Tibial nerve (tissue), 4 donors: ENCODE measurements at regions not wholly inside any gene's neighbourhood (a gene's known extent, or its start where the extent isn't known, plus 50 kb on each side); places are given as distances from the start of the nearest gene placed in this dataset.

ENCODE experiments used
- DNase-seq, 2 donors: peaks; one replicate each; pipeline ENCODE4 v3.0.0-alpha.2; 2019; ENCODE audit warnings: low spot score in 2 of 2
- H3K27ac ChIP-seq, 4 donors: fragments of 200-600 bp; sonication (generic) in 3 of 4; one replicate each; pipeline ENCODE4 v1.5.1; 2017 to 2019; ENCODE audit warnings: mild to moderate bottlenecking in 1 of 4
- H3K27me3 ChIP-seq, 2 donors: fragments of 200-600 bp; sonication (generic) in 1 of 2; one replicate each; pipeline versions ENCODE4 v1.5.1 to v1.6.0; 2017 to 2019
- H3K36me3 ChIP-seq, 3 donors: fragments of 200-600 bp; sonication (generic); one replicate each; pipeline ENCODE4 v1.5.1; 2018 to 2019
- H3K4me1 ChIP-seq, 4 donors: fragments of 200-600 bp; sonication (generic) in 3 of 4; one replicate each; pipeline ENCODE4 v1.5.1; 2017 to 2019
- H3K4me3 ChIP-seq, 4 donors: fragments of 200-600 bp; sonication (generic) in 3 of 4; one replicate each; pipeline ENCODE4 v1.5.1; 2017 to 2019; ENCODE audit warnings: mild to moderate bottlenecking in 1 of 4, moderate library complexity in 1 of 4
- H3K9me3 ChIP-seq, 4 donors: fragments of 200-600 bp; sonication (generic) in 3 of 4; one replicate each; pipeline ENCODE4 v1.5.1; 2017 to 2019
- CTCF ChIP-seq, 5 experiments: fragments of 200-600 bp in 3 of 5; fragments of 450-650 bp in 2 of 5; sonication (generic) in 3 of 5; IDR thresholded peaks; one replicate each; pipeline ENCODE4 v1.5.1; 2016 to 2019; ENCODE audit warnings: antibody characterized with exemption in 5 of 5, mild to moderate bottlenecking in 3 of 5, moderate library complexity in 2 of 5
- EP300 ChIP-seq, 2 donors: sonication (generic); formaldehyde crosslinking; IDR thresholded peaks; one replicate each; pipeline ENCODE4 v1.6.1; 2017; ENCODE audit warnings: antibody characterized with exemption in 2 of 2, mild to moderate bottlenecking in 1 of 2
- POLR2A ChIP-seq, 2 donors: fragments of 450-650 bp; IDR thresholded peaks; one replicate each; pipeline ENCODE4 v1.6.1; 2017; ENCODE audit warnings: antibody characterized with exemption in 2 of 2, mild to moderate bottlenecking in 2 of 2, moderate library complexity in 2 of 2
- WGBS, 2 donors: methylation state at CpG; one replicate each; pipeline ENCODE4 v1.1.5; 2018; 5-methylcytosine and 5-hydroxymethylcytosine counted together

GRCh38 chr16:52103791-52104190 is 443.2 kb downstream of the TOX3 start:
- TF ChIP-seq EP300 (IDR thresholded peaks at IDR 0.05) = no peak
- TF ChIP-seq CTCF (IDR thresholded peaks at IDR 0.05) = no peak
- no peak for TF ChIP-seq POLR2A (IDR thresholded peaks at IDR 0.05)
- H3K4me1 ChIP-seq = no peaks in the 10 kb centered on the region
- 81 to 84% methylated on average over 1 of the region's 1 CpG for WGBS, 2 donors
- H3K36me3 ChIP-seq = no peaks in the 10 kb centered on the region
- no peak overlapping the region for H3K4me3 ChIP-seq
- no peak overlapping the region for H3K27ac ChIP-seq
- DNase-seq = no peak
- no peaks in the 10 kb centered on the region for H3K9me3 ChIP-seq
- no peaks in the 10 kb centered on the region for H3K27me3 ChIP-seq

GRCh38 chr16:52101246-52101645 is 445.7 kb downstream of the TOX3 start:
- no peaks in the 10 kb centered on the region for H3K36me3 ChIP-seq
- 51% methylated on average over 3 of the region's 3 CpGs for WGBS, 2 donors
- no peaks in the 10 kb centered on the region for H3K9me3 ChIP-seq
- H3K4me1 ChIP-seq = no peaks in the 10 kb centered on the region
- no peak overlapping the region for H3K4me3 ChIP-seq
- no peaks in the 10 kb centered on the region for H3K27me3 ChIP-seq
- TF ChIP-seq CTCF (IDR thresholded peaks at IDR 0.05) (no peak), POLR2A (IDR thresholded peaks at IDR 0.05) (no peak), EP300 (IDR thresholded peaks at IDR 0.05) (no peak)
- no peak overlapping the region for H3K27ac ChIP-seq
- no peak for DNase-seq

GRCh38 chr16:52099382-52099781 is 447.6 kb downstream of the TOX3 start:
- H3K9me3 ChIP-seq = no peaks in the 10 kb centered on the region
- no peak for DNase-seq
- no peaks in the 10 kb centered on the region for H3K27me3 ChIP-seq
- no peak overlapping the region for H3K4me3 ChIP-seq
- 58 to 61% methylated on average over 2 of the region's 2 CpGs for WGBS, 2 donors
- H3K4me1 ChIP-seq = no peaks in the 10 kb centered on the region
- no peak overlapping the region for H3K27ac ChIP-seq
- no peaks in the 10 kb centered on the region for H3K36me3 ChIP-seq
- TF ChIP-seq POLR2A (IDR thresholded peaks at IDR 0.05) (no peak), EP300 (IDR thresholded peaks at IDR 0.05) (no peak), CTCF (IDR thresholded peaks at IDR 0.05) (no peak)

GRCh38 chr16:52095471-52095870 is 451.5 kb downstream of the TOX3 start:
- Histone ChIP-seq H3K27me3 (no peaks in the 10 kb centered on the region), H3K27ac (no peak overlapping the region), H3K4me3 (no peak overlapping the region), H3K4me1 (no peaks in the 10 kb centered on the region), H3K36me3 (no peaks in the 10 kb centered on the region), H3K9me3 (no peaks in the 10 kb centered on the region)
- no peak for DNase-seq
- TF ChIP-seq POLR2A (IDR thresholded peaks at IDR 0.05) = no peak
- TF ChIP-seq EP300 (IDR thresholded peaks at IDR 0.05) = no peak
- TF ChIP-seq CTCF (IDR thresholded peaks at IDR 0.05) = no peak
- 76 to 81% methylated on average over 3 of the region's 3 CpGs for WGBS, 2 donors

GRCh38 chr16:52092126-52092525 is 454.8 kb downstream of the TOX3 start:
- Histone ChIP-seq H3K4me3 (no peak overlapping the region), H3K27me3 (no peaks in the 10 kb centered on the region), H3K4me1 (no peaks in the 10 kb centered on the region), H3K27ac (no peak overlapping the region), H3K36me3 (no peaks in the 10 kb centered on the region), H3K9me3 (no peaks in the 10 kb centered on the region)
- DNase-seq = no peak
- WGBS, 2 donors = 92% methylated on average over 3 of the region's 3 CpGs
- no peak for TF ChIP-seq POLR2A (IDR thresholded peaks at IDR 0.05)
- TF ChIP-seq EP300 (IDR thresholded peaks at IDR 0.05) = no peak
- TF ChIP-seq CTCF (IDR thresholded peaks at IDR 0.05) = no peak
